Posterior vena cava (tissue), 2 donors: ENCODE measurements at regions not wholly inside any gene's neighbourhood (a gene's known extent, or its start where the extent isn't known, plus 50 kb on each side); places are given as distances from the start of the nearest gene placed in this dataset.
"Not testable (repeated sequence)": the region's sequence is repeated elsewhere in the genome, so short reads cannot be mapped to it uniquely, and the experiment has no call there.

Source experiments
- DNase-seq: peaks from one replicate; pipeline ENCODE4 v3.0.0-alpha.2; 2020; ENCODE audit warnings: low spot score
- intact Hi-C, 2 donors: fragments of 100-400 bp; cut with DNase I; formaldehyde crosslinking; loops; one replicate each; pipeline versions ENCODE4 v1.14.1 to v1.14.2; 2022 to 2023
- donor health status: DM: yes; HTN: yes; CAD: no.
- donor health status: DM: yes; HTN: yes; CAD: no.

GRCh38 chr11:134503100-134503499 lies 91.1 kb upstream of the B3GAT1 start:
- intact Hi-C loops, result no loop called here
- DNase-seq, result no peak

DNA sequence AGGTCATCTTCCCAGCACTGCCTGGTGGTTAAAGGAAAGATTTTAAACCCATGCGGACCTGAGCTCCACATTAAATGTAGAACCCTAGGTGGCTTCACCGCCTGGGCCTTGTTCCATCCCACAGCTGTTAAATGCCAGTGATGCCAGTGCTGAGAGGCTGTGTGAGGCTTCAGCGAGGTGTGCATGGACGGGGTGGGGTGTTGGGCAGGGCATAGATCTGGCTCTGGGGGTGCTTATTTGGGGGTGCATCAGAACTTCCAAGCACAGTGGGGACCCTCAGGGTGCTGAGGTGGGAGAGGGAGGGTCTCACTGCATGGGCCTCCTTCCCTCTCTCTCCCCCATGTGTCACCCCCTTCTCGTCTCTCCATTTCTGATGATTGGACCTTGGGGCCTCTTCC lies 90.1 kb upstream of the B3GAT1 start:
- intact Hi-C loops, result no loop called here
- DNase-seq, result no peak

- DNase-seq, result no peak
- intact Hi-C loops, result no loop called here
Measured at GRCh38 chr11:134501406-134502152, 89.5 kb upstream of the B3GAT1 start.

DNA sequence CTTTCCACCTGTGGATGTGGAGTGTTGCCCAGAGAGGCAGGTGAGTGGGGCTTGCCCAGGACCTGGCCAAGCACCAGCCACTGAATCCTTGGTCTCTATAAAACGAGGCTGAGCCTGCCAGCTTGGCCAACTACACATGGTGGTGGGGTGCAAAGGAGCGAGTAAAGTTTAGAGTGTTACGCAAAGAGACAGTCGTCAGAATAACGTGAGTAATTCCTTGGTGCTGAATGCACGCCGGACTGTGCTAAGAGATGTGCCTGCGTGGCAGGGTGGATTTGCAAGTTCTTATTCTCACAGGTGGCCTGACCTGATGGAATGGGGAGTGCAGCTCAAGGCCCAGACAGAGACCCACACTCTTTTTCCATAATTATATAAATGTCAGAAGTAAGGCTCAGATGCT lies 88.6 kb upstream of the B3GAT1 start:
- intact Hi-C loops, result no loop called here
- DNase-seq, result no peak

DNA sequence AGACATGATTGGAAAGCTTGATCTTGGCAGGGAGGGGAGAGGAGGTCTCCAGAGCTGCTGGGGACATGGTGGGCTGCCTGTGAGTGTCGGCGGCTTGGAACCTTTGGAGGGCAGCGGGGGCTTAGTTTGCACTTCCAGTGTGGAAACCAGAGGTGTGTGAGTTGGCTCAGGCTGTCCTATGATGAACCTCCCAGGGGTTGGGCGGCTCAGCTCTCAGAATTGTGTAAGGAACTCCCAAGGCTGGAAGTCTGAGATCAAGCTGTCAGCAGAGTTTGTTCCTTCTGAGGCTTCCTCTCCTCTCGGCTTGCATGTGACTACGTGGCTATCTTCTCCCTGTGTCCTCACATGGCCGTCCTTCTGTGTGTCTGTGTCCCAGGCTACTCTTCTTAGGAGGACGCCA lies 87.9 kb upstream of the B3GAT1 start:
- DNase-seq, result no peak
- intact Hi-C loops, result no loop called here

DNA sequence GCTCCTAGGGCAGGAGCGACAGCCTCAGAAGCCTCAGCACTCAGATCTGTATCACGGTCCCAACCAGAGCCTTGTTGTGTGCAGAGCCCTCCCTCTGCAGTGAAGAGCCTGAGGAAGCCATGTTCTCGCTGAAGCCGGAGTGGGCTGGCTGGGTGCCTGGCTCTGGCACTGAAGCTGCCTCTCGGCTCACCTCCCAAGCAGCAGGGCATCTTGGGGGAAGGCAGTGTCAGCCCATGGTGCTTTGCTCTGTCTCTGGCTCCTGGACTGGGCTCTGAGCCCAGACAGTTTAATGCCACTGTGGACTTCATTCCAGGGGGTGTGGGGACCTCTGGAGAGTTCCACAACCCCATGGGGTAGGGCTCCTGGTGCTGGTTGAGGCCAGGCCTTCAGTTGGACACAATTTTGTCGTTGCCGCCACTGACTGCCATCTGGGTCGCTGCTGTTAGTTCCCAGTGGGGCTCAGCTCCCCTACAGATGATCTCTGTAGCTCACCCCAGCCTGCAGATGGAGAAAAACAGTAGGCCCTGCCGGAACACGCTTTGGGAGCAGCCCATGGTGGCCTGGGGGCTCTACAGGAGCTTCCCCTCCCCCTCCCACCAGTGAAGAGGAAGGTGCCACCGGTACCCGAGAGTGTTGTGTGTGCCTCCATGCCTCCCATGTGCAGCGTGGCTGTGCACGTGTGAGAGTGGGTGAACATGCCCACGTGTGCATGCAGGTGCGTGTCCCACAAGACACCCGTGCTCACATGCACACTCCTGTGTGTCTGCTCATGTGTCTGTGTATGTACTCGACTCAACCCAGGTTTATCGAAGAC lies 86.5 kb upstream of the B3GAT1 start:
- peak; percentile 34 for DNase-seq
- intact Hi-C loops, result no loop called here

DNA sequence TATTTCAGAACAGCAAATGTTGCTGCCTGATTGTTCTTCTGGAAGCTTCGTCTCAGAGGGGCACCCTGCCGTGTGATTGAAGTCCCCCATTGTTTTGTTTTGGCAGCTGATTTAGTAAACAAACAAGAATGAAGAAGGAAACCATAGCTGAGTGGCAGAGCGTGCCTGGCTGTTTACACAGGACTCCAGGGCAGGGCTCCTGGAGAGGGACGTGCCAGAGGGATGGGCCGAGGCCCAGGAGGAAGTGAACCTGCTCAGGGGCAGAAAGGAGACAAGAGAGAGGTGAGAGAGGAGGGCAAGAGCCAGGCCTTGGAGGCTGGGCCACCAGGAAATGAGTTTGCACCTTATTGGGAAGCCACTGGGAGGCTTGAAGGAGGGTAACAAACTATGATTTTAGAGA lies 85.5 kb upstream of the B3GAT1 start:
- intact Hi-C loops, result no loop called here
- DNase-seq, result peak; percentile 38

DNA sequence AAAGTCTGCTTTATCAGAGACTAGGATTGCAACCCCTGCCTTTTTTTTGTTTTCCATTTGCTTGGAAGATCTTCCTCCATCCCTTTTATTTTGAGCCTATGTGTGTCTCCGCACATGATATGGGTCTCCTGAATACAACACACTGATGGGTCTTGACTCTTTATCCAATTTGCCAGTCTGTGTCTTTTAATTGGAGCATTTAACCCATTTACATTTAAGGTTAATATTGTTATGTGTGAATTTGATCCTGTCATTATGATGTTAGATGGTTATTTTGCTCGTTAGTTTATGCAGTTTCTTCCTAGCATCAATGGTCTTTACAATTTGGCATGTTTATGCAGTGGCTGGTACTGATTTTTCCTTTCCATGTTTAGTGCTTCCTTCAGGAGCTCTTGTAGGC lies 84.0 kb upstream of the B3GAT1 start:
- intact Hi-C loops, DNase-seq: not testable (repeated sequence)

- intact Hi-C loops, DNase-seq: not testable (repeated sequence)
Measured at GRCh38 chr11:134494395-134494794, 82.4 kb upstream of the B3GAT1 start.

- intact Hi-C loops, DNase-seq: not testable (repeated sequence)
Measured at GRCh38 chr11:134492411-134492810, 80.4 kb upstream of the B3GAT1 start.

GRCh38 chr11:134489728-134490127 lies 77.7 kb upstream of the B3GAT1 start:
- no peak for DNase-seq
- intact Hi-C loops, result no loop called here

GRCh38 chr11:134488913-134489312 lies 76.9 kb upstream of the B3GAT1 start:
- no peak for DNase-seq
- intact Hi-C loops, result no loop called here

- no peak for DNase-seq
- intact Hi-C loops, result no loop called here
Measured at GRCh38 chr11:134488512-134488911, 76.5 kb upstream of the B3GAT1 start.

GRCh38 chr11:134487696-134488095 lies 75.7 kb upstream of the B3GAT1 start:
- no peak for DNase-seq

DNA sequence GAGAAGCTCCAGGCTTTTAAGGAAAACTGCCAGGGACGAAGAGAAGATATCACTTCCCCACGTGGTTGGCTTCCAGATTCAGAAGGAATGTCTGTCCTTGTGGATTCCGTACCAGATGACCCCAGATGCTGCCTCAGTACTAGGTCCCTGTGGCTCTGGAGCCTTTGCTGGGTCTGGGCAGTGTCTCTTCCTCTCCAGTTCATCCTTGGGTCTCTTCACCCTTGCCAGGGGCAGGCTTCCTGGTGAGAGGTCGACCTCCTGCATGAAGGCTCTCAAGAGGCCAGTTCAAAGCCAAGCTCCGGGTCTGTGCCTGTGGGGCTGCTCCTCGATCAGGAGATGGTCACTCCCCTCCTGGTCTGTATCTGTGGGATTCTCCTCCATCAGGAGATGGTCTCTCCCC lies 74.7 kb upstream of the B3GAT1 start:
- intact Hi-C loops, result no loop called here
- no peak for DNase-seq

More at GRCh38 chr11:134487696-134488095, 75.7 kb upstream of the B3GAT1 start:
- intact Hi-C loops, result no loop called here

DNA sequence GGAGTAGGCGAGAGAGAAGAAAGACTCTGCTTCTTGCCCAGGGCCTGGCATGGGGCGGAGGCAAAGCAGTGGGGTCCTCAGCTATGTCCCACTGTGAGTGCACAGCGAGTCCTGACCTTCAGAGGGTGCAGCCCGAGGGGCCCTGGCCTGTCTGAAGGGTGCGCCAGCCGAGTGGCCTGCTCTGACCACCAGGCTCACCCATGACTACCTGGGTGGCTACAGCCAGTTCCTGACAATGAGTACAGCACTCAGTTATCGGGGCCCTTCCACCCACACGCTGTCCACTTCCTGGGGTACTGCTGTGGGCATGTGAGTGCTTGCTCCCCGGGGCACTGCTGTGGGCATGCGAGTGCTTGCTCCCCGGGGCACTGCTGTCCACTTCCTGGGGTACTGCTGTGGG lies 74.1 kb upstream of the B3GAT1 start:
- intact Hi-C loops, result no loop called here
- no peak for DNase-seq

GRCh38 chr11:134485316-134485715 lies 73.3 kb upstream of the B3GAT1 start:
- intact Hi-C loops, result no loop called here
- no peak for DNase-seq

GRCh38 chr11:134483857-134484256 lies 71.8 kb upstream of the B3GAT1 start:
- intact Hi-C loops, result no loop called here
- no peak for DNase-seq

- intact Hi-C loops, result no loop called here
- no peak for DNase-seq
Measured at GRCh38 chr11:134483291-134483690, 71.2 kb upstream of the B3GAT1 start.

- no peak for DNase-seq
- intact Hi-C loops, result no loop called here
Measured at GRCh38 chr11:134482865-134483264, 70.8 kb upstream of the B3GAT1 start.
